HG03108 (cell line): ENCODE measurements at regions not wholly inside any gene's neighbourhood (a gene's known extent, or its start where the extent isn't known, plus 50 kb on each side); places are given as distances from the start of the nearest gene placed in this dataset.
"Not testable (repeated sequence)": the region's sequence is repeated elsewhere in the genome, so short reads cannot be mapped to it uniquely, and the experiment has no call there.

Experiments
- ATAC-seq: cut with Tn5 transposase; IDR thresholded peaks from one replicate; pipeline ENCODE4 v1.9.1; 2021; ENCODE audit warnings: moderate library complexity; ENCODE audit not compliant: unreplicated experiment

DNA sequence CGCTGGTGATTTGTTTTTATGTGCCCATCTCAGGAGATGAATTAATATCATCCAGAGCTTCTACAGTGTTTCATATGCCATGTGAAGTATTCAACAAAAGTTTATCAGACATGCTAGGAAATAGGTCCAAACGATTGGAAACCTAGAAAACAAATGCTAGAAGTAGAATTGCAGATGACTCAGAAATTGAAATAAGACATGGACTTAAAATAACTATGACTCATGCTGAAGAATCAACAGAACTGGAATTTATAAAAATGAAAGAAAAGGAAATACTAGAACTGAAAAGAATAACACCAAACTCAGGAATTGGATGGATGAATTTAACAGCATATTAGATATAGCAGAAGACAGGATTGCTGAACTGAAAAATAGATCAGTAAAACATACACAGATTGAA lies 172.7 kb upstream of the GIMD1 start:
- no peak for ATAC-seq

DNA sequence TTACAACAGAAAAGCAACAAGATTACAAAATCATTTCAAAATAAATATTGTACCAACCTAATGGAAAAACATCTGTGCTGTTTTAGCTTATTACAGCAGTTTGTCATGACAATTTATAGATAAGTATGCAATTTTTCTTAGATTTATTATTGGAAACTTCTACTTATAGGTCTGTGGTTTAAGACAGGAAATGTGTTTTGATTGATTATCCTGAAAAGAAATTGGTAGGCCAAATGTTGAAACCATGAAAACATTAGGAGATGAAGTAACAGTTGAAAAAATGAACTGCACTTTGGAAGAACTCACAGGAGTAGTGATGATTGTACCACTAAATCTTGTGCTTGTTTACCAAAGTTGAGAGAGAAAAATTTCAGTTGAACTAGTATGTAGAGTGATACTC lies 162.2 kb upstream of the GIMD1 start:
- ATAC-seq = no peak

DNA sequence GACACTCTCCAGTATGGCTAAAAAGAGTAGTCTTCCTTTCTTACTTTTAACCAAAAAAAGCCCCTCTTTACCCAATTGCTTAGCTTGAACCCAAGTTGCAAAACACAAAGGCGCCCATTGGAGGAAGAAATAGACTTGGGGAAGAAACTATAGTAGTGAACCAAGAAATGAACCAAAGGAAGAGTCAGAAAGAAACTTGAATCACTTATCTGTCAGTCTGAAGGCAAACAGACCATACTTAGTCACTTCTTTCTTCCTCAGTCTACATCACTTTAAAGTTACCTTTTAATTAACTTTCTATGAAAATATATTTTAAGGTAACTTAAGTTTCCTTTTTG lies 161.4 kb upstream of the GIMD1 start:
- no peak for ATAC-seq

DNA sequence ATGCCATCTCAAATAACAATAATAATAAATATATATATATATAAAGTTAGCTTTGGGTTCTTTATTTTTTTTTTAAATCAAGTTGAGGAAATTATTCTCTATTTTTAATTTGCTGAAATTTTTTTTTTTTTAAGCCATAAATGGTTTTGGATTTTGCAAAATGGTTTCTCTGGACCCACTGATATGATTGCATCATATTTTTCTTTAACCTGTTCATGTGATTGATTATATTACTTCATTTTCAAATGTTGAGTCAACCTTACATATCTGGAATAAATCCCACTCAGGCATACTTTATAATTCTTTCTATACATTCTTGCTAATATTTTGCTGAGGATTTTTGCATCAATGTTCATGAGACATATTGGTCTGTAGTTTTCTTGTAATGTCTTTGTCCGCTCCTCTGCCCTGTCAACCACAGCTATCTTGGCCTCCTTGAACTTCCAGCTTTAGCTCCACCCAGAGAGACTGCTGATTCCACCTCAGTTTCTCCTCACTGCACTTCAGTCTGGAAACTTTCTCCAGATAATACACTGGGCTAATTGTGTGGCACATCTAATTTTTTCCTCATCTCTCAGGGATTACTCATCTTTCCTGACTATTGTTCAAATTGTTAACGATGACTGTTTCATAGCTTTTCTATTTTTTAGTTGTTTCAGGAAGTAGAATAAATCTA lies 160.9 kb upstream of the GIMD1 start:
- ATAC-seq = no peak

DNA sequence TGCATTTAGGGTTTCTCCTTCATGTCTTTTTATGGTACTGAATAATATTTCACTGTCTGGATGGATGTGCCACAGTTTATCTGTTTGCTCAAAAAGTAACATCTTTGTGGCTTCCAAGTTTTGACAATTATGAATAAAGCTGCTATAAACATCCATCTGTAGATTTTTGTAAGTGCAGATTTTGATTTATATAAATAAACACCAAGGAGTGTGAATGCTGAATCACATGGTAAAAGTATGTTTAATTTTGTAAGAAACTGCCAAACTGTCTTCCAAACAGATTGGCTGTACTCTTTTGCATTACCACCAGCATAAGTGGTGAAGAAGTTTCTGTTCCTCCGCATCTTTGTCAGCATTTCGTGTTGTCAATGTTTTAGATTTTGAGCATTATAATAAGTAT lies 158.7 kb upstream of the GIMD1 start:
- ATAC-seq = no peak

DNA sequence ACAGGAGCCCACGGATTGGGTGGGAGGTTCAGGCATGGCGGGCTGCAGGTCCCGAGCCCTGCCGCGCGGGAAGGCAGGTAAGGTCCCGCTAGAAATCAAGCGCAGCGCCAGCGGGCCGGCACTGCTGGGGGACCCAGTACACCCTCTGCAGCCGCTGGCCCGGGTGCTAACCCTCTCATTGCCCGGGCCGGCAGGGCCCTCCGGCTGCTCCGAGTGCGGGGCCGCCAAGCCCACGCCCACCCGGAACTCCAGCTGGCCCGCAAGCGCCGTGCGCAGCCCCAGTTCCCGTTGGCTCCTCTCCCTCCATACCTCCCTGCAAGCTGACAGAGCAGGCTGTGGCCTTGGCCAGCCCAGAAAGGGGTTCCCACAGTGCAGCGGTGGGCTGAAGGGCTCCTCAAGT lies 156.8 kb upstream of the GIMD1 start:
- not testable (repeated sequence) for ATAC-seq

DNA sequence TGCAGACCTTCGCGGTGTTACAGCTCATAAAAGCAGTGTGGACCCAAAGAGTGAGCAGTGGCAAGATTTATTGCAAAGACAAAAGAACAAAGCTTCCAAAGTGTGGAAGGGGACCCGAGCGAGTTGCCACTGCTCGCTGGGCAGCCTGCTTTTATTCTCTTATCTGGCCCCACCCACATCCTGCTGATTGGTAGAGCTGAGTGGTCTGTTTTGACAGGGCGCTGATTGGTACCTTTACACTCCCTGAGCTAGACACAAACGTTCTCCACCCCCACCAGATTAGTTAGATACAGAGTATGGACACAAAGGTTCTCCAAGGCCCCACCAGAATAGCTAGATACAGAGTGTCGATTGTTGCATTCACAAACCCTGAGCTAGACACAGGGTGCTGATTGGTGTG lies 156.2 kb upstream of the GIMD1 start:
- not testable (repeated sequence) for ATAC-seq

DNA sequence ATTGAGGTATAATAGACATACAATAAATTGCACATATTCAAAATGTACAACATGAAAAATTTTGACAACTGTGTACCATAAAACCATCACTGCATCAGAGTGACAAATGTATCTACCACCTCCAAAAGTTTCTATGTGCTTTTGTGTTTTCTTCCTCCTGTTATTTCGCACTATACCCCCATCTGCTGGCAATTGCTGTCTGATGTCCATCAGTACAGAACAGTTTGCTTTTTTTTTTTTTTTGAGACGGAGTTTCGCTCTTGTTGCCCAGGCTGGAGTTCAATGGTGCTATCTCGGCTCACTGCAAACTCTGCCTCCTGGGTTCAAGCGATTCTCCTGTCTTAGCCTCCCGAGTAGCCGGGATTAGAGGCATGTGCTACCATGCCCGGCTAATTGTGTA lies 154.3 kb upstream of the GIMD1 start:
- ATAC-seq = no peak

DNA sequence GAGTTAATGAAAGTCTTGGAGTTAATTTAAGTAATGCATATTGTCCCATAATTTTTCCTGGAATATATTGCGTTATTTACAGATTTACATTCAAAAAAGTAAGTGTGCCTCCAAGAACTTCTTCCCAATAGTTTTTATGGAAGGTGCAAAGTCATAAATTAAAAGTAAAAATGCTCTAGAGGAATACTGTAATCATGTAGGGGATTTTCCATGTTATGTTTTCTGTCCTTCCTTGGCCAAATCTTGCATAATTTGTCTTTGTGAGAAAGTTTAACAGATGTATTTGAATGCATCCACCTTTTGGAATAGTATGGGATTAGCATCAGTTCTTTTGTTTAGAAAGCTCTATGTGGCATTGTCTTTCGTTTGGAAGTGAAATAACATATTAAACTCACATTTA lies 144.1 kb upstream of the GIMD1 start:
- no peak for ATAC-seq

DNA sequence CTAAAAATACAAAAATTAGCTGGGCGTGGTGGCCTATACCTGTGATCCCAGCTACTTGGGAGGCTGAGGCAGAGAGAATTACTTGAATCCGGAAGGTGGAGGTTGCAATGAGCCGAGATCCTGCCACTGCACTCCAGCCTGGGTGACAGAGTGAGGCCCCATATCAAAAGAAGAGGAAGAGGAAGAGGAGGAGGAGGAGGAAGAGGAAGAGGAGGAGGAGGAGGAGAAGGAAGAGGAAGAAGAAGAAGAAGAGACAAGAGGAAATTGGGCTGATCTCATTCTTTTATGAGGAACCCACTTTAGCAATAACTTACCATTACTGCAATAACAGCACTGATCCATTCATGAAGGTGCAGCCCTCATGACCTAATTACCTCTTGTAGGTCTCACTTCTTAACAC lies 138.9 kb upstream of the GIMD1 start:
- ATAC-seq = no peak

DNA sequence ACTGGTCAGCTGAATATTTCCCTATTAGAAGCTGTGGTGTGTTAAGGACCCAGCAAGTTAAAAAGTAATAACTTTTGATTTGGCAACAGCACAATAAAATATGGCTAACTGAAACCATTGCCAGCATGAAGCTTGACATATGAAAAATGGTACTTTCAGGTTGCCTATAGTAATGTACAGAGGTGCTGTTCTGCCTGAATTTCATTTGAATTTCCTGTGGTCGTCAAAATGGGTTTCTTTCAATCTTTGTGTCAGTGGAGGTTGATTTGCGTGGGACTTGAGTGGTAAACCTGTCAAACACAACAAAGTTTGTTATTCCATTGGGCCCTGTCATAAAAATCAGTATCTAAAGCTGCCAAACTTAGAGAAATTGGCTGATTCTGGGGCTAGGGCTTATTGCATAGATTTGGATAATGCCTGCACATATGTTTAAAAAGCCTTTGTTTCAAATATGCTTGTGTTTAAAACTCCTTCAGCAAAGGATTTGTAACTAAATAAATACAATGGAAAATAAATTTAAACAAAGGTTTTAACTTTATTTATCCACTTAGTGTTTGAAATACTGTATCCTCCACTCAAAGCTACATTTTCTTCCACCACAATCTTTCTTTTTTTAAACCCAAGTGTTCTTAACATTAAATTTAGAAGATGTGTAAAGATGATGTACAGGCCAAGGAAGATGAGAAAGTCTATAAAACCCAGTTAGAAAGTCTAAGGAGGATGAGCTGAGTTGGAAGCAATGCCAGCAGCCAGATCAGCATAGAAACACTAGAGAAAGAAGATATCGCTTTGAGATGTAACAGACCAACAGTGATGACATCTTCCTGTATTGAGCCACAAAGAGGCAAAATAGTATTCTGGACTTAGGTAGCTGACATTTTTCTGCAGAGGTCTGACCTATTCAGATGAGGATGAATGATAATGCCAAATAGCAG lies 134.8 kb upstream of the GIMD1 start:
- ATAC-seq = no peak

DNA sequence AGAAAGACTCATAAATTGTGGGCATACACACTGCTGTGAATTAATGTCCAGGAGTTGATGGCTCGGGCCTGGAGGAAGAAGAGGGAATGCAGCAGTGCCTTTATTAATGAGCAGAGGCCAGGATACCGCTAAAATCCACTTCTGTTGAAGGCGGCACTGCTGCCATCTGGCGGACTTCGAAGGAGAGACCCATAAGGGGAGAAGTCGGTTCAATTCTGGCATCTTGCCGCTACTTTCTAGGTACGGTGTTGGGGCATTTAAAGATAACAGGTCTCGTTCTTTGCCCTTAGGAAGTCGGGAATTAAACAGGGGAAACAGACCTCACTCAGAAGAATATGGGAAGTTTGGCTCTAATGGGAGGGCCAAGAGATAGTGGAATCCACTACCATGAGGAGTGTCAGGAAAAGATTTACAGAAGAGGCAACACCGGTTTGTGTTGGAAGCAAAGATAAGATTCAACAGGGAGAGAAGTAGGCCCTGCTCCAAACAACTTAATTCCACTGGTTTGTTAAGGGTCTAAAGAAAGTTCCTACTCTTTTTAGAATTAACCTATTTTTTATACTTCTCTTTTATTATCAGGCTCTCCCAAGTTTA lies 133.6 kb upstream of the GIMD1 start:
- no peak for ATAC-seq

DNA sequence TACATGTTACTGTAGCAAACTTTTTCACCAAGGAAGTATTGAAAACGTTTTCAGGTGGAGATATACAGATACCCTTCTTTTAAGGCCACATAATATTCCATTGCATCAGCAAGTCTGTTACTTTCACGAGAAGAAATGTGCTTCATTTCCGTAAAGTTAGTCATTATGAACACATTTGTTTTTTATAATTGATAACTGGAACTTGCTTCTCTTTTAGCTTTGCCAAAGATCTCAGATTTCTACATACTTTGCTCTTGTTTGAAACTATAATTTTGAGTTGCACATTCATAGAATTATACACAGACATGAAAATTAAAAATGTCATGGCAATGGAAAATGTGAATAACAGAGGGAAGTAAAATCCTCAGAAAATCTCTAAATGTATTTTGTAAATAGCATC lies 128.7 kb upstream of the GIMD1 start:
- ATAC-seq = no peak

DNA sequence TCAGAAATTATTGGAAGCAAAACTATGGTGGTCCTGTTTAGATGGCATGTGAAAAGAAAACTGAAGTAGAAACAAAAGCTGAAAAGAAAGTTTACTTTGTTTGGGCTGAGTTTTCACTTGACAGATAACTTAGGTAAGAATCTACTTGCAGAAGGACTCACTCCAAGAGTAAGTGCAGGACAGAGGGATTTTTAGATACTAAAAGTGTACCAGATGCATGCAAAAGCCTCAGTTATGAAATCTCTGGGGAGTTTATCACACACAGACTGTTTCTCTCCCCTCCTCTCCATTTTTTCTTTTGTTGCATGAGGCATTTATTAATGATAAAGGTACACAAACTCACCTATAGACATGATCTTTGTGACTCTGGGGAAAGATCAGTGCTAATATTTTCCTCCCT lies 127.5 kb upstream of the GIMD1 start:
- no peak for ATAC-seq

DNA sequence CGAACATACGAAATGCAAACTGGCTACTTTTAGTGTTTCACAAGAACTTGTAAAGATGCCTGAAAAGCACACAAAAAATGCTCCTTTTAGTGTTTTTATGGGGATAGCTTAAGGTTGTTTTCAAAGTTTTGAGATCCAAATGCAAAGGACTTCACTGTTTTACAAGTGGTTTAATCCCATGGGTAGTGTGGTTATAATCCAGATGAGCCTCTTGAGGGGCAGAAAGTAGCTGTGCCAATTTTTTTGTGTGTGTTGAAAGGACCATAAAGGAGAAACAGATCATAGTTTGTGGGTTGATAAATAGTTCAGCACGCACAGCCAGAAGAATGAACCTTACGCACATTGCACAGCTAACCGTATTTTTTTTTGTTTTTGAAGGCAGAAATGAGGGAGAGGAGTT lies 126.9 kb upstream of the GIMD1 start:
- no peak for ATAC-seq

DNA sequence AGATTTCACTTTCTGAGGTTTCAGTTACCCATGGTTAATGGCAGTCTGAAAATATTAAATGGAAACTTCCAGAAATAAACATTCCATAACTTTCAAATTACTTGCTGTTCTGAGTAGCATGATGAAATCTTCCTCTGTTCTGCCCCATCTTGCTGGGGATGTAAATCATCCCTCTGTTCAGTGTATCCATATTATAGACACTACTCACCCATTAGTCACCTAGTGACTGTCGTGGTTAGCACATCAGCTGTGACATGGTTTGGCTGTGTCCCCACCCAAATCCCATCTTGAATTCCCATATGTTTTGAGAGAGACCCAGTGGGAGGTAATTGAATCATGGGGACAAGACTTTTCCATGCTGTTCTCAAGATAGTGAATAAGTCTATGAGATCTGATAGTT lies 125.5 kb upstream of the GIMD1 start:
- ATAC-seq = no peak

DNA sequence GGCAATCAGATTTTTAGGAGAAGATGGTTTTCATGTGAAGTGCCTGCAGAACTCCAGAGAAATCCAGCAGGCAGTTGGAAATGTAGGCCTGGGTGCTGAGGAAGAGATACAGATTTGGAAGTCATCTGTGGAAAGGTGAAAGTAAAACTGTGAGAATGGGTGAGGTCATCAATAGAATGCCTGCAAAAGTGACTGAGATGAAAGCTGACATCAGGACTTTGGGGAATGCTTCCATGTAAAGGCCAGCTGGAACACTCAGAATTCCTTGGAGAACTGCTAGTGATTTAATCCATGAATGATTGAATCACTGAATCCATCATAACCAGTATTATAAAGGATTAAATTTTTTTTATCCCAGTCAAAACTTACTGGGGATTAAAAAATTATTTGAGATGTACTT lies 124.5 kb upstream of the GIMD1 start:
- no peak for ATAC-seq

DNA sequence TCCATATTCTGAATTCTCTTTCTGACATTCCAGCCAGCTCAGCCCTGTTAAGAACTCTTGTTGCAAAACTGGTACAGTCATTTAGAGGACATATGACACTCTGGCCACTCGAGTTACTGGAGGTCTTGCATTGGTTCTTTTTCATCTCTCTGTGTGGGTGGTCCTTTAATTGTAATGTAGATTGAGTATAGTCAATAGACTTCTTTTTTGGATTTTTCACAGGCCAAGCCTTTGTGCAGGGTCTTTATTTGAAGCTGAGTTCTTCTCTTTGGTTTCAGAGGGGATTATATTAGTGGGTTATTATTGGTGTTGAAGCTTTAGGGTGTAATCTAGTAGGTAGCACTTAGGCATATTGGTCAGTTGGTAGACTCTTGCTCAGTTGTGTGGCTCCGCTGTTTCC lies 118.0 kb upstream of the GIMD1 start:
- no peak for ATAC-seq

DNA sequence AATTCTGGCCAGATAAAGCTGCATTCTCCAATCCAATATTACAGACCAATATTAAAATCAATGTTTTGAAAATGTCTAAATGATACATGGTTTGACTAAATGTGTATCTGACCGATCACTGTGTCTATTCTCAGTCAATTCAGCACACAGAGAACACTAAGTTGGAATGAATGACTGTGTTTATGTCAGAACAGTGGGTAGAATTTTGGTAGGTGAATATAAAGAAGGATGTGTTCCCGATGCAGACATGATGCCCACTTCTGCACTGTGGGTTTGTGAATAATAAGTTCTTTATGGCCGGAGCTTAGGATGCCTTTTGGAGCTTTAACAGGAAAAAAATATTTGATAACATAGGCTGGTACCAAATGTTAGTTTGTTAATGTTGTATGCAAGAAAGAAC lies 113.2 kb upstream of the GIMD1 start:
- ATAC-seq = no peak

DNA sequence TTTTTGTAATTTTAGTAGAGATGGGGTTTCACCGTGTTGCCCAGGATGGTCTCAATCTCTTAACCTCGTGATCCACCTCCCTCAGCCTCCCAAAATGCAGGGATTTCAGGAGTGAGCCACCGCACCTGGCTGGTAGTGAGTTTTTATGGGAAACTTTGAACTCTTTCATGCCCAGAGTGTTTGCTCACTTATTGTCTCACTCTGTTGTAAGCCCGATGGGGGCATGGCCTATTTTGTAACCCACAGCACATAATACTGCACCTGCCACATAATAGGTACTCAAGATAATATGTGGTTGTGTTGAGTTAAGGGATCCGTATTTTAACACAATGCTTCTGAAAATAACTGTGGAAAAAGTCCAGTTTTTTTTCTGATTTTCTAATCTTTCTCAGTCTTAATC lies 109.6 kb upstream of the GIMD1 start:
- ATAC-seq = no peak

DNA sequence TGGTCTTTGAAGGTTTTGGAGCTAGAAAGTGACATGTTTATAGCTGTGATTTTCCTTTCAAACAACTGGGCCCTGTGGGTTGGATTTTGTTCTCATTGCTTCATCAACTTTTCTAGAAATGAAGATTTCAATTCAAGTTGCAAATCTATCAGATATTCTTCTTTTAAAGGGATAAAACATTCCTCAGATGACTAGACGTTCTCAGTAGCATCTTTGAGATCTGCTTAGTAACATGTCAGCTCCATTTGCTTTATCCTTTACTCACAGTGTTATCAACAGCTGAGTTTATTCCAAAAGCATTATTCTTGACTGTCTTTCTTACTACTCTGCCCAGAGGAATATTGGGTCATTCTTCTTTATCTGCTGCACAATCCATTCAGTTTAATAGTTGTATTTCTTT lies 108.2 kb upstream of the GIMD1 start:
- no peak for ATAC-seq

DNA sequence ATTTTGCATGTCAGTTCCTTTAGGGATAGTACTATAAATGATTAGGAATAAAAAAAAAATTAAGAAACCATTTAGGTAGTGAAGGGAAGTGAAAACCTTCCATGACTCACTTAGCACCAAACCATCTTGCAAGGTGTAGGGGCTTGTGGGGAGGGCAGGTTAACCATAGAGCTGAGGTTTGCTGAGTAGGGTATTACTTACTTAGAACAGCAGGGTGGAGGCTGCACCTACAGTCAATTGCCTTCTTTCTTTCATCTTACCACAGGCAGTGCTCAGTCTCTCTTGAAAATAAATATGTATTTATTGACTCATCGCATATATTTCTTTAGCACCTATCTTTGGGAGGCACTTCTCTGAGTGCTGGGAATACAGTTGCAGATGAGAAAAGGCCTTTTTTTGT lies 104.9 kb upstream of the GIMD1 start:
- ATAC-seq = no peak
